HepG2 (cell line): ENCODE measurements at regions not wholly inside any gene's neighbourhood (a gene's known extent, or its start where the extent isn't known, plus 50 kb on each side); places are given as distances from the start of the nearest gene placed in this dataset.

ENCODE experiments used
- ATAC-seq: fragments of 200-7000 bp; cut with Tn5 transposase; 3 replicates; pipeline ENCODE4 v1.9.1; 2020; ENCODE audit warnings: mild to moderate bottlenecking, moderate library complexity
- BruUV-seq: library from RNA; stranded (reverse); fragments of 400-500 nt; replicated peaks from 2 replicates; lab custom pipeline; 2021; lab: Mats Ljungman, UMichigan
- CTCF ChIA-PET: fragments of 300-600 bp; formaldehyde crosslinking; extraction: SDS; loops from one replicate; lab custom pipeline; 2021; ENCODE audit warnings: low total read pairs, inconsistent platforms, low intra/inter-chr PET ratio; lab: Yijun Ruan, JAX
- POLR2A ChIA-PET: fragments of 350-600 bp; sonication (Branson Sonifier 250); formaldehyde crosslinking; loops from one replicate; lab custom pipeline; 2020; ENCODE audit warnings: antibody characterized with exemption, inconsistent platforms; lab: Yijun Ruan, JAX
- DNase-seq: peaks from one replicate; pipeline ENCODE4 v3.0.0-alpha.2; 2015; ENCODE audit warnings: low spot score
- FAIRE-seq: peaks from 3 replicates; lab custom pipeline; 2011; peaks lifted over from hg19 to GRCh38; lab: Jason Lieb, UNC
- H2AFZ ChIP-seq: one replicate; pipeline ENCODE4 v1.6.1; 2011; ENCODE audit warnings: low read length, inconsistent platforms
- H3K27ac ChIP-seq: fragments of 300-600 bp; 3 replicates; pipeline ENCODE4 v1.8.0; 2011; ENCODE audit warnings: mixed run types, mild to moderate bottlenecking, mixed read lengths, low read length, inconsistent platforms; ENCODE audit not compliant: insufficient read depth; ENCODE audit errors: extremely low read length
- H3K27me3 ChIP-seq, 2 experiments: fragments of 200-600 bp in 1 of 2; 2 replicates in 1 of 2; 3 replicates in 1 of 2; pipeline versions ENCODE4 v1.6.0 to v1.8.0; 2011; ENCODE audit warnings: low read length in 2 of 2, mild to moderate bottlenecking in 2 of 2, moderate library complexity in 2 of 2, inconsistent platforms in 1 of 2; ENCODE audit not compliant: insufficient read depth in 2 of 2, control insufficient read depth in 1 of 2
- H3K36me3 ChIP-seq, 2 experiments: fragments of 200-600 bp in 1 of 2; replicated peaks in 1 of 2; 2 replicates in 1 of 2; 3 replicates in 1 of 2; pipeline versions ENCODE4 v1.5.1 to v1.8.0; 2011; ENCODE audit warnings: low read length in 2 of 2, inconsistent platforms in 1 of 2; ENCODE audit not compliant: insufficient read depth in 2 of 2, control insufficient read depth in 1 of 2
- H3K4me1 ChIP-seq: 2 replicates; pipeline ENCODE4 v1.5.1; 2012; ENCODE audit warnings: low read length, inconsistent platforms; ENCODE audit not compliant: insufficient read depth
- H3K4me2 ChIP-seq: 2 replicates; pipeline ENCODE4 v1.6.0; 2011; ENCODE audit warnings: low read depth, low read length, inconsistent platforms
- H3K4me3 ChIP-seq, 3 experiments: fragments of 200-600 bp in 1 of 3; sonication (generic), shearing (Covaris generic) in 1 of 3; replicated peaks in 1 of 3; 2 replicates each; pipeline ENCODE4 v1.5.1; 2011 to 2016; ENCODE audit warnings: low read length in 3 of 3, inconsistent platforms in 2 of 3, low read depth in 2 of 3, mild to moderate bottlenecking in 2 of 3, control low read depth in 1 of 3, mixed read lengths in 1 of 3; ENCODE audit not compliant: insufficient read depth in 1 of 3
- H3K79me2 ChIP-seq: one replicate; pipeline ENCODE4 v1.6.1; 2011; ENCODE audit warnings: low read length, inconsistent platforms; ENCODE audit not compliant: insufficient read depth
- H3K9ac ChIP-seq: 2 replicates; pipeline ENCODE4 v1.6.0; 2011; ENCODE audit warnings: mild to moderate bottlenecking, low read depth, low read length, inconsistent platforms; ENCODE audit not compliant: insufficient read depth
- H3K9me3 ChIP-seq: 2 replicates; pipeline ENCODE4 v1.5.1; 2012; ENCODE audit warnings: mild to moderate bottlenecking, low read length
- H4K20me1 ChIP-seq: 2 replicates; pipeline ENCODE4 v1.6.0; 2011; ENCODE audit warnings: inconsistent platforms, mild to moderate bottlenecking, low read length, moderate library complexity; ENCODE audit not compliant: insufficient read depth
- CBFB ChIP-seq: sonication (generic); formaldehyde crosslinking; IDR thresholded peaks from 2 replicates; pipeline ENCODE4 v1.4.0; 2020; ENCODE audit warnings: missing genetic modification reagents
- CHD2 ChIP-seq: IDR thresholded peaks from 2 replicates; pipeline ENCODE4 v1.6.1; 2011; ENCODE audit warnings: low read depth, low read length, improper control_type of control experiment
- PAX8 ChIP-seq: sonication (generic); formaldehyde crosslinking; IDR thresholded peaks from 2 replicates; pipeline ENCODE4 v1.8.0; 2022; ENCODE audit warnings: mild to moderate bottlenecking, missing genetic modification reagents, borderline replicate concordance
- SP5 ChIP-seq: IDR thresholded peaks from 2 replicates; pipeline ENCODE4 v1.6.1; 2016; ENCODE audit warnings: low read depth, borderline replicate concordance
- ZFP41 ChIP-seq: sonication (generic); formaldehyde crosslinking; IDR thresholded peaks from 2 replicates; pipeline ENCODE4 v1.4.0; 2020; ENCODE audit warnings: mild to moderate bottlenecking, missing genetic modification reagents, borderline replicate concordance
- ZIK1 ChIP-seq: sonication (generic); formaldehyde crosslinking; IDR thresholded peaks from 2 replicates; pipeline ENCODE4 v1.5.0; 2020; ENCODE audit warnings: mild to moderate bottlenecking, low read depth, missing genetic modification reagents, borderline replicate concordance
- ZNF180 ChIP-seq: sonication (generic); formaldehyde crosslinking; IDR thresholded peaks from 2 replicates; pipeline ENCODE4 v1.4.0; 2020; ENCODE audit warnings: low read depth, missing genetic modification reagents, borderline replicate concordance
- ZNF460 ChIP-seq: sonication (generic); formaldehyde crosslinking; IDR thresholded peaks from 2 replicates; pipeline ENCODE4 v1.5.1; 2020; ENCODE audit warnings: missing genetic modification reagents, mild to moderate bottlenecking, borderline replicate concordance
- ZNF564 ChIP-seq: sonication (generic); formaldehyde crosslinking; IDR thresholded peaks from 2 replicates; pipeline ENCODE4 v1.8.1; 2023; ENCODE audit warnings: mild to moderate bottlenecking, missing genetic modification reagents
- ZNF577 ChIP-seq: sonication (generic); formaldehyde crosslinking; IDR thresholded peaks from 2 replicates; pipeline ENCODE4 v1.4.0; 2020; ENCODE audit warnings: mild to moderate bottlenecking, low read depth, missing genetic modification reagents, borderline replicate concordance
- ZNF674 ChIP-seq: sonication (generic); formaldehyde crosslinking; IDR thresholded peaks from 2 replicates; pipeline ENCODE4 v1.5.0; 2020; ENCODE audit warnings: low read depth, mild to moderate bottlenecking, missing genetic modification reagents
- WGBS: methylation state at CpG from one replicate; pipeline ENCODE4 v1.1.6; 2017; ENCODE audit warnings: low lambda C conversion rate; 5-methylcytosine and 5-hydroxymethylcytosine counted together
- in situ Hi-C: cut with HindIII; loops from 2 replicates; pipeline ENCODE4 v1.10.0; 2017; ENCODE audit warnings: low pct_unique_long_range_greater_than_20kb; ENCODE audit not compliant: extremely low pct_ligation_motif_present
- intact Hi-C: fragments of 100-400 bp; cut with micrococcal nuclease; formaldehyde crosslinking; loops from one replicate; pipeline ENCODE4 v1.10.0; 2022; ENCODE audit not compliant: unreplicated experiment
- TF ChIP-seq, protein P1 (sequence below): sonication (generic); formaldehyde crosslinking; IDR thresholded peaks from 2 replicates; pipeline ENCODE4 v1.4.0; 2020; ENCODE audit warnings: missing genetic modification reagents
- TF ChIP-seq, protein P2 (sequence below): fragments of 450-650 bp; IDR thresholded peaks from 2 replicates; pipeline ENCODE4 v1.6.1; 2017
- TF ChIP-seq, protein P3 (sequence below): sonication (generic); formaldehyde crosslinking; IDR thresholded peaks from 2 replicates; pipeline ENCODE4 v1.4.0; 2020; ENCODE audit warnings: mild to moderate bottlenecking, missing genetic modification reagents, borderline replicate concordance

DNA sequence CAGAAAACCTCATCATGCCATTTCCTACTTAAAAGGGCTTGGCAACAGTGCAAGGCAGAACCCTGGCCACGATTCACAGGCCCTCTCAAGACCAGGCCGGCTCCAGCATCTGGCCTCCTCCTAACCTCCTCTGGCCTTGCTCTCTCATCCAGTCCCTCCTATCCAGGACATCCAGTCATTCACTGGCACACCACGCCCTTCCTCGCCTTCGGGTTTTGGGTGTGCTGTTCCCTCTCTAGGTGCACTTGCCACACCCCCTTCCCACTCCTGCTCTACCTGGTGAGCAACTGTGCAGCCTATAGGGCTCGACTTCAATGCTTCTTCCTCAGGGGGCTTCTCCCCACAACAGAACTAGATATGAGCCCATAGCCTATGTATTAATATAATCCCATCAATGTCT, 317.1 kb downstream of the ARRDC4 start (continued):
- TF ChIP-seq, protein P1, sequence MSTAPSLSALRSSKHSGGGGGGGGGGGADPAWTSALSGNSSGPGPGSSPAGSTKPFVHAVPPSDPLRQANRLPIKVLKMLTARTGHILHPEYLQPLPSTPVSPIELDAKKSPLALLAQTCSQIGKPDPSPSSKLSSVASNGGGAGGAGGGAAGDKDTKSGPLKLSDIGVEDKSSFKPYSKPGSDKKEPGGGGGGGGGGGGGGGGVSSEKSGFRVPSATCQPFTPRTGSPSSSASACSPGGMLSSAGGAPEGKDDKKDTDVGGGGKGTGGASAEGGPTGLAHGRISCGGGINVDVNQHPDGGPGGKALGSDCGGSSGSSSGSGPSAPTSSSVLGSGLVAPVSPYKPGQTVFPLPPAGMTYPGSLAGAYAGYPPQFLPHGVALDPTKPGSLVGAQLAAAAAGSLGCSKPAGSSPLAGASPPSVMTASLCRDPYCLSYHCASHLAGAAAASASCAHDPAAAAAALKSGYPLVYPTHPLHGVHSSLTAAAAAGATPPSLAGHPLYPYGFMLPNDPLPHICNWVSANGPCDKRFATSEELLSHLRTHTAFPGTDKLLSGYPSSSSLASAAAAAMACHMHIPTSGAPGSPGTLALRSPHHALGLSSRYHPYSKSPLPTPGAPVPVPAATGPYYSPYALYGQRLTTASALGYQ (CRISPR knock-in tag), result no peak
- TF ChIP-seq ZNF564, result no peak
- TF ChIP-seq ZNF460 (CRISPR knock-in tag), result no peak

DNA sequence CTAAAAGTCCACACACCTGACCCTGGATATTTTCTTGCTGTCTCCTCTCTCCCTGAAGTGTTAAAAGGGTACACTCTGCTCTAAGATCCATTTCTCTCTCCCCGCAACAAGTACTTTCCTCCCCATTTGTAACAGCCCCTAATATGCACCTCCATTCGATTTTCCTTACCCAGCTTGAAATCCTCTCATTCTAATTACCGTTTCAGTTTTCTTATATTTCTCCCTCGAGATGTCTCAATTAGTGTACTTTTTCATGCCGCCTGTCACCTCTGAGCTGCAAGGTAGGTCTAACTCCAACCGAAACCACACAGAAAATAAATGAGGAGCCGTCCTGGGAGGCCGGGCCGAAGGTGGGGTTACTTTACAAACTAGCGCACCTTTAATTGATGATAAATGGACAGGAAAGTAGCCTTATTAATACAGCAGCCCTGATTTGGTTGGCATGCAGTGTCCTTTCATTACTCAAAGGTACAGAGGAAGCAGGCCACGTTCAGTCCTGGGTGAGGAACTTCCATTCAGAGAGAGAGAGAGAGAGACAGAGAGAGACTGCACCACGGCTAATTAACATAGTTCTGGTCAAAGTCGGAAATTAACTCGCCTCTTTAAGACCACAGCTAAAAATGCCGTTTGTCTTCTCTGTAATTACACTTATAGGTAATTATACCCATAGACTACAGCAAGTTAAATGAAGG, 319.9 kb downstream of the ARRDC4 start:
- Histone ChIP-seq H4K20me1 (no peaks in the 10 kb centered on the region), H3K36me3 (no peaks in the 10 kb centered on the region), H3K27me3 (peaks cover 1 to 42% of the 10 kb centered on the region in 2 experiments), H3K4me1 (no peaks in the 10 kb centered on the region), H3K27ac (no peak overlapping the region), H3K4me2 (no peak overlapping the region), H3K79me2 (no peaks in the 10 kb centered on the region), H3K9me3 (no peaks in the 10 kb centered on the region), H2AFZ (no peak overlapping the region), H3K4me3 (no peak overlapping the region), H3K9ac (no peak overlapping the region)
- no TSS peak for BruUV-seq
- 8% methylated on average over 14 of the region's 15 CpGs for WGBS
- TF ChIP-seq PAX8 (no peak), CBFB (CRISPR knock-in tag) (no peak), ZNF180 (no peak), CHD2 (no peak), ZIK1 (CRISPR knock-in tag) (no peak), ZNF577 (CRISPR knock-in tag) (no peak), ZFP41 (CRISPR knock-in tag) (no peak), SP5 (CRISPR knock-in tag) (no peak), ZNF674 (no peak)
- TF ChIP-seq, protein P2, sequence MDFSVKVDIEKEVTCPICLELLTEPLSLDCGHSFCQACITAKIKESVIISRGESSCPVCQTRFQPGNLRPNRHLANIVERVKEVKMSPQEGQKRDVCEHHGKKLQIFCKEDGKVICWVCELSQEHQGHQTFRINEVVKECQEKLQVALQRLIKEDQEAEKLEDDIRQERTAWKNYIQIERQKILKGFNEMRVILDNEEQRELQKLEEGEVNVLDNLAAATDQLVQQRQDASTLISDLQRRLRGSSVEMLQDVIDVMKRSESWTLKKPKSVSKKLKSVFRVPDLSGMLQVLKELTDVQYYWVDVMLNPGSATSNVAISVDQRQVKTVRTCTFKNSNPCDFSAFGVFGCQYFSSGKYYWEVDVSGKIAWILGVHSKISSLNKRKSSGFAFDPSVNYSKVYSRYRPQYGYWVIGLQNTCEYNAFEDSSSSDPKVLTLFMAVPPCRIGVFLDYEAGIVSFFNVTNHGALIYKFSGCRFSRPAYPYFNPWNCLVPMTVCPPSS, result no peak
- TF ChIP-seq, protein P3, sequence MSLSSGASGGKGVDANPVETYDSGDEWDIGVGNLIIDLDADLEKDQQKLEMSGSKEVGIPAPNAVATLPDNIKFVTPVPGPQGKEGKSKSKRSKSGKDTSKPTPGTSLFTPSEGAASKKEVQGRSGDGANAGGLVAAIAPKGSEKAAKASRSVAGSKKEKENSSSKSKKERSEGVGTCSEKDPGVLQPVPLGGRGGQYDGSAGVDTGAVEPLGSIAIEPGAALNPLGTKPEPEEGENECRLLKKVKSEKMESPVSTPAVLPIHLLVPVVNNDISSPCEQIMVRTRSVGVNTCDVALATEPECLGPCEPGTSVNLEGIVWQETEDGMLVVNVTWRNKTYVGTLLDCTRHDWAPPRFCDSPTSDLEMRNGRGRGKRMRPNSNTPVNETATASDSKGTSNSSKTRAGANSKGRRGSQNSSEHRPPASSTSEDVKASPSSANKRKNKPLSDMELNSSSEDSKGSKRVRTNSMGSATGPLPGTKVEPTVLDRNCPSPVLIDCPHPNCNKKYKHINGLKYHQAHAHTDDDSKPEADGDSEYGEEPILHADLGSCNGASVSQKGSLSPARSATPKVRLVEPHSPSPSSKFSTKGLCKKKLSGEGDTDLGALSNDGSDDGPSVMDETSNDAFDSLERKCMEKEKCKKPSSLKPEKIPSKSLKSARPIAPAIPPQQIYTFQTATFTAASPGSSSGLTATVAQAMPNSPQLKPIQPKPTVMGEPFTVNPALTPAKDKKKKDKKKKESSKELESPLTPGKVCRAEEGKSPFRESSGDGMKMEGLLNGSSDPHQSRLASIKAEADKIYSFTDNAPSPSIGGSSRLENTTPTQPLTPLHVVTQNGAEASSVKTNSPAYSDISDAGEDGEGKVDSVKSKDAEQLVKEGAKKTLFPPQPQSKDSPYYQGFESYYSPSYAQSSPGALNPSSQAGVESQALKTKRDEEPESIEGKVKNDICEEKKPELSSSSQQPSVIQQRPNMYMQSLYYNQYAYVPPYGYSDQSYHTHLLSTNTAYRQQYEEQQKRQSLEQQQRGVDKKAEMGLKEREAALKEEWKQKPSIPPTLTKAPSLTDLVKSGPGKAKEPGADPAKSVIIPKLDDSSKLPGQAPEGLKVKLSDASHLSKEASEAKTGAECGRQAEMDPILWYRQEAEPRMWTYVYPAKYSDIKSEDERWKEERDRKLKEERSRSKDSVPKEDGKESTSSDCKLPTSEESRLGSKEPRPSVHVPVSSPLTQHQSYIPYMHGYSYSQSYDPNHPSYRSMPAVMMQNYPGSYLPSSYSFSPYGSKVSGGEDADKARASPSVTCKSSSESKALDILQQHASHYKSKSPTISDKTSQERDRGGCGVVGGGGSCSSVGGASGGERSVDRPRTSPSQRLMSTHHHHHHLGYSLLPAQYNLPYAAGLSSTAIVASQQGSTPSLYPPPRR (CRISPR knock-in tag), result no peak
- POLR2A ChIA-PET, result no interaction called here
- no peak for DNase-seq
- FAIRE-seq, result no peak
- intact Hi-C loops (no loop called here), in situ Hi-C loops (no loop called here)
- CTCF ChIA-PET, result no interaction called here
- no peak for ATAC-seq
